ENCODE measurements at regions not wholly inside any gene's neighbourhood (a gene's known extent, or its start where the extent isn't known, plus 50 kb on each side); places are given as distances from the start of the nearest gene placed in this dataset.

GRCh38 chr7:45259227-45259596, 101.6 kb downstream of the RAMP3 start:
- ChIA-PET CTCF (interaction anchor here (0.7 to 5.6 kb wide), 17 partner anchors 9 to 595 kb away, joined by 3 to 74 read pairs (median 3); partner anchors contain the start of gene RAMP3), POLR2A (no interaction called here)
- TF ChIP-seq CTCF (IDR thresholded peaks at IDR 0.05; ENCODE audit: insufficient read depth, low read depth, low read length) = no peak

GRCh38 chr7:45259966-45260646, 102.5 kb downstream of the RAMP3 start:
- POLR2A ChIA-PET = no interaction called here
- DNase-seq (ENCODE audit: low read depth) = no peak
- CTCF ChIA-PET = interaction anchor here (0.7 to 5.6 kb wide), 27 partner anchors 9 to 594 kb away, joined by 3 to 74 read pairs (median 4); partner anchors contain the start of gene RAMP3
- no peak overlapping the region for H3K4me3 ChIP-seq (ENCODE audit: low read depth, low read length)
- peaks cover 5% of the 10 kb centered on the region for H3K27me3 ChIP-seq (ENCODE audit: control insufficient read depth, insufficient read depth, low read length)
- TF ChIP-seq CTCF (IDR thresholded peaks at IDR 0.05; ENCODE audit: insufficient read depth, low read depth, low read length) = peak; percentile 99
- H3K36me3 ChIP-seq (ENCODE audit: control insufficient read depth, insufficient read depth, low read length) = no peaks in the 10 kb centered on the region

More at GRCh38 chr7:45259227-45259596, 101.6 kb downstream of the RAMP3 start:
- H3K4me3 ChIP-seq (ENCODE audit: low read depth, low read length) = no peak overlapping the region
- DNase-seq (ENCODE audit: low read depth) = no peak
- peaks cover 5% of the 10 kb centered on the region for H3K27me3 ChIP-seq (ENCODE audit: control insufficient read depth, insufficient read depth, low read length)
- no peaks in the 10 kb centered on the region for H3K36me3 ChIP-seq (ENCODE audit: control insufficient read depth, insufficient read depth, low read length)

- no peak for DNase-seq (ENCODE audit: low read depth)
- TF ChIP-seq CTCF (IDR thresholded peaks at IDR 0.05; ENCODE audit: insufficient read depth, low read depth, low read length) = no peak
- ChIA-PET POLR2A (no interaction called here), CTCF (no interaction called here)
- Histone ChIP-seq H3K27me3 (ENCODE audit: control insufficient read depth, insufficient read depth, low read length) (no peaks in the 10 kb centered on the region), H3K4me3 (ENCODE audit: low read depth, low read length) (no peak overlapping the region), H3K36me3 (ENCODE audit: control insufficient read depth, insufficient read depth, low read length) (no peaks in the 10 kb centered on the region)
These were observed 109.7 kb downstream of the RAMP3 start for GRCh38 chr7:45267262-45267661.

GRCh38 chr7:45268013-45268412, 110.4 kb downstream of the RAMP3 start:
- Histone ChIP-seq H3K27me3 (ENCODE audit: control insufficient read depth, insufficient read depth, low read length) (no peaks in the 10 kb centered on the region), H3K36me3 (ENCODE audit: control insufficient read depth, insufficient read depth, low read length) (no peaks in the 10 kb centered on the region), H3K4me3 (ENCODE audit: low read depth, low read length) (no peak overlapping the region)
- ChIA-PET CTCF (no interaction called here), POLR2A (no interaction called here)
- no peak for TF ChIP-seq CTCF (IDR thresholded peaks at IDR 0.05; ENCODE audit: insufficient read depth, low read depth, low read length)
- DNase-seq (ENCODE audit: low read depth) = no peak

GRCh38 chr7:45269192-45269591, 111.6 kb downstream of the RAMP3 start:
- H3K4me3 ChIP-seq (ENCODE audit: low read depth, low read length) = no peak overlapping the region
- ChIA-PET POLR2A (no interaction called here), CTCF (interaction anchor here (0.8 to 1.4 kb wide), 2 partner anchors 8 to 10 kb away, joined by 3 to 5 read pairs; no protein-coding TSS in a partner anchor)
- DNase-seq (ENCODE audit: low read depth) = no peak
- no peaks in the 10 kb centered on the region for H3K36me3 ChIP-seq (ENCODE audit: control insufficient read depth, insufficient read depth, low read length)
- no peaks in the 10 kb centered on the region for H3K27me3 ChIP-seq (ENCODE audit: control insufficient read depth, insufficient read depth, low read length)
- TF ChIP-seq CTCF (IDR thresholded peaks at IDR 0.05; ENCODE audit: insufficient read depth, low read depth, low read length) = no peak
